Aorta (tissue), 5 donors: ENCODE measurements at regions not wholly inside any gene's neighbourhood (a gene's known extent, or its start where the extent isn't known, plus 50 kb on each side); places are given as distances from the start of the nearest gene placed in this dataset.
"Not testable (repeated sequence)": the region's sequence is repeated elsewhere in the genome, so short reads cannot be mapped to it uniquely, and the experiment has no call there.

ENCODE experiments used
- ATAC-seq: fragments of 200-7000 bp; cut with Tn5 transposase; one replicate; pipeline ENCODE4 v1.9.1; 2022; ENCODE audit warnings: moderate library complexity; ENCODE audit not compliant: low FRiP score
- DNase-seq, 2 donors: peaks; one replicate each; pipeline ENCODE4 v3.0.0-alpha.2; 2020
- H3K27ac ChIP-seq, 2 donors: one replicate each; pipeline ENCODE4 v1.5.1; 2013; ENCODE audit warnings: low read length in 2 of 2, mild to moderate bottlenecking in 2 of 2, moderate library complexity in 2 of 2, control low read depth in 1 of 2, inconsistent platforms in 1 of 2, low read depth in 1 of 2
- H3K27me3 ChIP-seq, 2 donors: one replicate each; pipeline ENCODE4 v1.6.1; 2013; ENCODE audit warnings: control low read depth in 1 of 2, low read length in 1 of 2, mild to moderate bottlenecking in 1 of 2, moderate library complexity in 1 of 2; ENCODE audit not compliant: insufficient read depth in 2 of 2, control insufficient read depth in 1 of 2
- H3K36me3 ChIP-seq, 2 donors: one replicate each; pipeline ENCODE4 v1.6.1; 2013; ENCODE audit warnings: control low read depth in 1 of 2, low read length in 1 of 2, mild to moderate bottlenecking in 1 of 2; ENCODE audit not compliant: insufficient read depth in 2 of 2, control insufficient read depth in 1 of 2
- H3K4me1 ChIP-seq, 2 donors: one replicate each; pipeline ENCODE4 v1.6.1; 2013; ENCODE audit warnings: low read length in 2 of 2, control low read depth in 1 of 2, mild to moderate bottlenecking in 1 of 2, moderate library complexity in 1 of 2; ENCODE audit not compliant: insufficient read depth in 2 of 2, control insufficient read depth in 1 of 2
- H3K4me3 ChIP-seq, 2 donors: one replicate each; pipeline ENCODE4 v1.5.1; 2013; ENCODE audit warnings: low read length in 2 of 2, control low read depth in 1 of 2, mild to moderate bottlenecking in 1 of 2
- H3K9me3 ChIP-seq: one replicate; pipeline ENCODE4 v1.6.1; 2013; ENCODE audit warnings: mild to moderate bottlenecking, low read length; ENCODE audit not compliant: control insufficient read depth
- WGBS, 2 donors: extraction: QIAGEN DNeasy Blood & Tissue Kit; methylation state at CpG; one replicate each; pipeline ENCODE4 v1.1.7; 2013; 5-methylcytosine and 5-hydroxymethylcytosine counted together
- intact Hi-C, 2 donors: fragments of 100-400 bp; cut with DNase I; formaldehyde crosslinking; loops; one replicate each; pipeline versions ENCODE4 v1.14.2 to v1.15.0; 2022
- donor health status: healthy with polysubstance abuse.
- donor health status: Bipolar disorder and iron deficiency.
- donor health status: DM: no; HTN: no; CAD: no.
- donor health status: DM: no; HTN: no; CAD: no.
- donor health status: DM: yes; HTN: yes; CAD: no.

- ATAC-seq = no peak
- H3K4me1 ChIP-seq = no peaks in the 10 kb centered on the region
- no peaks in the 10 kb centered on the region for H3K27me3 ChIP-seq
- 90% methylated on average over 24 of the region's 24 CpGs for WGBS, 2 donors
- DNase-seq = no peak
- H3K9me3 ChIP-seq = no peaks in the 10 kb centered on the region
- intact Hi-C loops = no loop called here
- no peak overlapping the region for H3K27ac ChIP-seq
- H3K4me3 ChIP-seq = no peak overlapping the region
- H3K36me3 ChIP-seq = peaks cover 0 to 2% of the 10 kb centered on the region in 2 donors
Observed at GRCh38 chr15:92772626-92773244, 117.2 kb upstream of the FAM174B start.

- no peaks in the 10 kb centered on the region for H3K9me3 ChIP-seq
- no peaks in the 10 kb centered on the region for H3K27me3 ChIP-seq
- H3K4me3 ChIP-seq = no peak overlapping the region
- no peaks in the 10 kb centered on the region for H3K4me1 ChIP-seq
- WGBS, 2 donors = 91 to 92% methylated on average over 6 of the region's 6 CpGs
- no peak overlapping the region for H3K27ac ChIP-seq
- intact Hi-C loops = no loop called here
- DNase-seq (no peak), ATAC-seq (no peak)
- peaks cover 0 to 2% of the 10 kb centered on the region in 2 donors for H3K36me3 ChIP-seq
Observed at GRCh38 chr15:92773340-92773739, 117.8 kb upstream of the FAM174B start.

GRCh38 chr15:92779874-92780273, 120.2 kb upstream of the CHD2 start:
- intact Hi-C loops = no loop called here
- DNase-seq = no peak
- no peak for ATAC-seq
- Histone ChIP-seq H3K27ac (no peak overlapping the region), H3K4me3 (no peak overlapping the region), H3K4me1 (no peaks in the 10 kb centered on the region), H3K9me3 (no peaks in the 10 kb centered on the region), H3K36me3 (no peaks in the 10 kb centered on the region), H3K27me3 (no peaks in the 10 kb centered on the region)
- 94% methylated on average over 1 of the region's 1 CpG for WGBS, 2 donors

DNA sequence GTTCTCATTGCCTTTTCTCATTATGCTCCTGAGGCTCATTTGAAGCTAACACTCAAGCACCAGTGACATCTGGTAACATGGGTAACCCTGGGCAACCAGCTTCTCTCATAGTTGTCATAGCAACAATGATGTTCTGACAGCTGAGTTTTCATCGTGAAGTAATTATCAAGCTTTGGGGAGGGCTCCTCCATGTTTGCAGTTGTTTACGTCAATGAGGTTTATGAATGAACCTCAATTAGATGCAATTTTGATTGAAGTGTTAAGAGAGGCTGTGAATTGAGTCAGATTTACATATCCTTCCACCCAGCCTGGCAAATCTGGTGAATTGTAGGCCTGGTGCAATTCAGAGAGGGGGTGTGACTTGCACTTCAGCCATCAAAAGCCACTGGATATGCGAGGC, 119.3 kb upstream of the CHD2 start:
- no peaks in the 10 kb centered on the region for H3K4me1 ChIP-seq
- no peak overlapping the region for H3K4me3 ChIP-seq
- 87 to 94% methylated on average over 3 of the region's 3 CpGs for WGBS, 2 donors
- DNase-seq (no peak), ATAC-seq (no peak)
- H3K9me3 ChIP-seq = no peaks in the 10 kb centered on the region
- no peaks in the 10 kb centered on the region for H3K36me3 ChIP-seq
- H3K27ac ChIP-seq = no peak overlapping the region
- H3K27me3 ChIP-seq = no peaks in the 10 kb centered on the region
- intact Hi-C loops = no loop called here

DNA sequence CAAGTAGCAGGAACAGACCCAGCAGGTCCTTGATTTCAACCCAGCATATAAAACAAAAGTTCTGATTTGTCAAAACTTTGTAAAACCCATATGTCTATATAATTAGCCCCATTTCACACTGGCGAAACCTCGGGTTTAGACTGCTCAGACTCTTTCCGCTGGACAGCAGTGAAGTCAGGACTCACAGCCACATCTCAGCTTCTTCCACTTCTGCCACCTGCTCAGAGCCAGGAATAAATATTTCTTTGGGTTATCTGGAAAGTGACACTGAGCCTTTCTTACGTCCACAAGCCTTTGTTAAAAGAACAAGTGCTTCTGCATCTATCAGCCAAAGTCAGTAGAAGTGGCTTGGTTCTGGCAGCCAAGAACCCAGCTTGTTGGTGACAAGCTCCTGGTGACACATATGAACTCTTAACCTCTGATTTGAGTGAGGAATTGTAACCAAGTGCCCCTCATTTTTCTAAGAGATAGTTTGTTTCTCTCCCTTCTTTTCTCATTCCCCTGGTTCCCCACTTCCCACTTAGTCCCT, 118.1 kb upstream of the CHD2 start:
- Histone ChIP-seq H3K4me1 (no peaks in the 10 kb centered on the region), H3K9me3 (no peaks in the 10 kb centered on the region), H3K36me3 (no peaks in the 10 kb centered on the region), H3K4me3 (no peak overlapping the region), H3K27me3 (no peaks in the 10 kb centered on the region), H3K27ac (no peak overlapping the region)
- ATAC-seq = no peak
- WGBS, 2 donors = 77 to 79% methylated on average over 4 of the region's 4 CpGs
- no peak for DNase-seq
- intact Hi-C loops = no loop called here

- DNase-seq (no peak), ATAC-seq (no peak)
- intact Hi-C loops = no loop called here
- Histone ChIP-seq H3K4me1 (no peaks in the 10 kb centered on the region), H3K9me3 (no peaks in the 10 kb centered on the region), H3K27me3 (no peaks in the 10 kb centered on the region), H3K27ac (no peak overlapping the region), H3K4me3 (no peak overlapping the region), H3K36me3 (no peaks in the 10 kb centered on the region)
- WGBS, 2 donors = 86 to 92% methylated on average over 3 of the region's 3 CpGs
Observed at GRCh38 chr15:92787116-92787515, 113.0 kb upstream of the CHD2 start.

- DNase-seq (no peak), ATAC-seq (no peak)
- Histone ChIP-seq H3K27ac (no peak overlapping the region), H3K36me3 (no peaks in the 10 kb centered on the region), H3K27me3 (no peaks in the 10 kb centered on the region), H3K4me3 (no peak overlapping the region), H3K9me3 (no peaks in the 10 kb centered on the region), H3K4me1 (no peaks in the 10 kb centered on the region)
- intact Hi-C loops = no loop called here
- 96% methylated on average over 5 of the region's 5 CpGs for WGBS, 2 donors
Observed at GRCh38 chr15:92788196-92788595, 111.9 kb upstream of the CHD2 start.

DNA sequence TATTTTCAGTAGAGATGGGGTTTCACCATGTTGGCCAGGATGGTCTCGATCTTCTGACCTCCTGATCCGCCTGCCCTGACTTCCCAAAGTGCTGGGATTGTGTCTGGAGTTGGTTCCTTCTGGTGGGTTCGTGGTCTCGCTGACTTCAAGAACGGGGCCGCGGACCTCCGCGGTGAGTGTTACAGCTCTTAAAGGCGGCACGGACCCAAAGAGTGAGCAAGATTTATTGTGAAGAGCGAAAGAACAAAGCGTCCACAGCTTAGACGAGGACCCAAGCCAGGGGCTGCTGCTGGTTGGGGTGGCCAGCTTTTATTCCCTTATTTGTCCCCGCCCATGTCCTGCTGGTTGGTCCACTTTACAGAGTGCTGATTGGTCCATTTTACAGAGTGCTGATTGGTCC, 111.3 kb upstream of the CHD2 start:
- WGBS, 2 donors = 97 to 98% methylated on average over 15 of the region's 15 CpGs
- DNase-seq, ATAC-seq: not testable (repeated sequence)

GRCh38 chr15:92796161-92796611, 103.9 kb upstream of the CHD2 start:
- no peak for DNase-seq
- Histone ChIP-seq H3K9me3 (no peaks in the 10 kb centered on the region), H3K4me3 (no peak overlapping the region), H3K36me3 (no peaks in the 10 kb centered on the region), H3K4me1 (no peaks in the 10 kb centered on the region), H3K27me3 (no peaks in the 10 kb centered on the region), H3K27ac (no peak overlapping the region)
- WGBS, 2 donors = 74 to 81% methylated on average over 1 of the region's 1 CpG
- no peak for ATAC-seq
- intact Hi-C loops = loop anchor here in 1 of 2 donors (5.0 kb wide), 1 partner anchor 231 kb away; no protein-coding TSS in a partner anchor

More for the DNA sequence above, 111.3 kb upstream of the CHD2 start:
- H3K27me3 ChIP-seq, H3K9me3 ChIP-seq, H3K4me1 ChIP-seq, H3K27ac ChIP-seq, intact Hi-C loops, H3K36me3 ChIP-seq, H3K4me3 ChIP-seq: not testable (repeated sequence)
